Germinal center (tissue), 1 donor: ENCODE measurements at regions not wholly inside any gene's neighbourhood (a gene's known extent, or its start where the extent isn't known, plus 50 kb on each side); places are given as distances from the start of the nearest gene placed in this dataset.
"Not testable (repeated sequence)": the region's sequence is repeated elsewhere in the genome, so short reads cannot be mapped to it uniquely, and the experiment has no call there.

Source experiments
- DNase-seq: peaks from one replicate; pipeline ENCODE4 v3.0.0; 2012; ENCODE audit warnings: mixed read lengths, low spot score

GRCh38 chr13:63512095-63512494, 2096.4 kb upstream of the PCDH20 start:
- no peak for DNase-seq

GRCh38 chr13:63501702-63502101, 2086.1 kb upstream of the PCDH20 start:
- DNase-seq = no peak

- DNase-seq = no peak
Observed at GRCh38 chr13:63497601-63498000, 2082.0 kb upstream of the PCDH20 start.

GRCh38 chr13:63492604-63493003, 2077.0 kb upstream of the PCDH20 start:
- no peak for DNase-seq

- DNase-seq = no peak
Observed at GRCh38 chr13:63490149-63490548, 2074.5 kb upstream of the PCDH20 start.

GRCh38 chr13:63481334-63481733, 2065.7 kb upstream of the PCDH20 start:
- no peak for DNase-seq

- DNase-seq = no peak
Observed at GRCh38 chr13:63472711-63473110, 2057.1 kb upstream of the PCDH20 start.

GRCh38 chr13:63463782-63464610, 2048.3 kb upstream of the PCDH20 start:
- DNase-seq = no peak

GRCh38 chr13:63460462-63461090, 2044.9 kb upstream of the PCDH20 start:
- DNase-seq = no peak

- no peak for DNase-seq
Observed at GRCh38 chr13:63457186-63457585, 2041.5 kb upstream of the PCDH20 start.

GRCh38 chr13:63455938-63456337, 2040.3 kb upstream of the PCDH20 start:
- no peak for DNase-seq

- DNase-seq = no peak
Observed at GRCh38 chr13:63449550-63449949, 2033.9 kb upstream of the PCDH20 start.

- no peak for DNase-seq
Observed at GRCh38 chr13:63448692-63449091, 2033.0 kb upstream of the PCDH20 start.

GRCh38 chr13:63446329-63446728, 2030.7 kb upstream of the PCDH20 start:
- DNase-seq = no peak

GRCh38 chr13:63444225-63444624, 2028.6 kb upstream of the PCDH20 start:
- DNase-seq = not testable (repeated sequence)

GRCh38 chr13:63438951-63439350, 2023.3 kb upstream of the PCDH20 start:
- no peak for DNase-seq

GRCh38 chr13:63436325-63436668, 2020.6 kb upstream of the PCDH20 start:
- no peak for DNase-seq

GRCh38 chr13:63435667-63436324, 2020.1 kb upstream of the PCDH20 start:
- no peak for DNase-seq

GRCh38 chr13:63433546-63434150, 2018.0 kb upstream of the PCDH20 start:
- DNase-seq = no peak

- no peak for DNase-seq
Observed at GRCh38 chr13:63427170-63427569, 2011.5 kb upstream of the PCDH20 start.

GRCh38 chr13:63425131-63425530, 2009.5 kb upstream of the PCDH20 start:
- no peak for DNase-seq

- no peak for DNase-seq
Observed at GRCh38 chr13:63421123-63421522, 2005.5 kb upstream of the PCDH20 start.

GRCh38 chr13:63420685-63421084, 2005.0 kb upstream of the PCDH20 start:
- no peak for DNase-seq
